OCI-LY1 (cell line): ENCODE measurements at regions not wholly inside any gene's neighbourhood (a gene's known extent, or its start where the extent isn't known, plus 50 kb on each side); places are given as distances from the start of the nearest gene placed in this dataset.

ENCODE experiments used
- EZH2 ChIP-seq: fragments of 200-600 bp; sonication (generic), shearing (Covaris generic); IDR thresholded peaks from 2 replicates; pipeline ENCODE4 v1.8.0; 2017; ENCODE audit warnings: borderline replicate concordance, mixed run types, mild to moderate bottlenecking, antibody characterized with exemption, low read length, moderate library complexity, mixed read lengths
- TF ChIP-seq, protein P1 (sequence below): fragments of 200-600 bp; sonication (generic), shearing (Covaris generic); IDR thresholded peaks from 2 replicates; pipeline ENCODE4 v1.5.1; 2017; ENCODE audit warnings: mild to moderate bottlenecking, antibody characterized with exemption, low read length, moderate library complexity, mixed read lengths

DNA sequence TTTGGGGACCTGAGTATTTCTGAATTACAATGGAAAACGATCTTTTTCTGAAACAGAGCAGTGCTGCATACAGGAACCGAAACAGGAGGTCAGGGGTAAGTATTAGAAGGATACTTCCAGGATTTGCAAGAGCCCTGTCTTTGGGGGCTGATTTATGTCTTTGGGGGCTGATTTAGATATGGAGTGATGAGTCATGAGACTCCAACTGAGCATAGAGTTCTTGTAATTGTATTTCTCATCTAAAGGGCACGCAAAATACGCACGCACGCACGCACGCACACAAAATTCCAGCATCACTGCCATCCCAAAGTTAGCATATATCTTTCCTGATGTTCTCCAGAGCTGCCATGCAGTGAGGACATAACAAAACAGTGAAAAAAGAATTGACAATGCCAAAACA lies 414.8 kb upstream of the CCNH start:
- TF ChIP-seq, protein P1, sequence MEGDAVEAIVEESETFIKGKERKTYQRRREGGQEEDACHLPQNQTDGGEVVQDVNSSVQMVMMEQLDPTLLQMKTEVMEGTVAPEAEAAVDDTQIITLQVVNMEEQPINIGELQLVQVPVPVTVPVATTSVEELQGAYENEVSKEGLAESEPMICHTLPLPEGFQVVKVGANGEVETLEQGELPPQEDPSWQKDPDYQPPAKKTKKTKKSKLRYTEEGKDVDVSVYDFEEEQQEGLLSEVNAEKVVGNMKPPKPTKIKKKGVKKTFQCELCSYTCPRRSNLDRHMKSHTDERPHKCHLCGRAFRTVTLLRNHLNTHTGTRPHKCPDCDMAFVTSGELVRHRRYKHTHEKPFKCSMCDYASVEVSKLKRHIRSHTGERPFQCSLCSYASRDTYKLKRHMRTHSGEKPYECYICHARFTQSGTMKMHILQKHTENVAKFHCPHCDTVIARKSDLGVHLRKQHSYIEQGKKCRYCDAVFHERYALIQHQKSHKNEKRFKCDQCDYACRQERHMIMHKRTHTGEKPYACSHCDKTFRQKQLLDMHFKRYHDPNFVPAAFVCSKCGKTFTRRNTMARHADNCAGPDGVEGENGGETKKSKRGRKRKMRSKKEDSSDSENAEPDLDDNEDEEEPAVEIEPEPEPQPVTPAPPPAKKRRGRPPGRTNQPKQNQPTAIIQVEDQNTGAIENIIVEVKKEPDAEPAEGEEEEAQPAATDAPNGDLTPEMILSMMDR, result no peak
- TF ChIP-seq EZH2, result no peak
